HG02852 (cell line): ENCODE measurements at regions not wholly inside any gene's neighbourhood (a gene's known extent, or its start where the extent isn't known, plus 50 kb on each side); places are given as distances from the start of the nearest gene placed in this dataset.
"Not testable (repeated sequence)": the region's sequence is repeated elsewhere in the genome, so short reads cannot be mapped to it uniquely, and the experiment has no call there.

Source experiments
- ATAC-seq: cut with Tn5 transposase; IDR thresholded peaks from one replicate; pipeline ENCODE4 v1.9.1; 2021; ENCODE audit warnings: mild to moderate bottlenecking, moderate library complexity; ENCODE audit not compliant: unreplicated experiment

DNA sequence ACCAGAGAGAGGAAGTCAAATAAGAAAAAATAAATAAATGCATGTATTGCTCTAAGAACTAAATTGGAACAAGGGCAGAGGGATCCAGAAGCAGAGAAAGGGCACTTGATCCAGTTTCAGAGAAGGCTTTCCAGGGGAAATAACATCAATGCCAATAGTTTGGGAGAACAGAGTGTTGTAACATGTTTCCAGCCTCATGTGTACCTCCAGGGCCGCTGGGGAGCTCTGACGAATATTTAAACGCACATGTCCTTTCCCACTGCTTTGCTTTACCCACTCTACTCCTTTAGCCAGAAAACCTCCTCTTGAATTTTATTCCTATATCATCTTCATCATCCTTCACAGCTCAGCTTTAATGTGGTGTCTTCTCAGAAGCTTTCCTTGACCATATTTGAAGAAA lies 233.7 kb downstream of the ENC1 start:
- ATAC-seq: no peak

- no peak for ATAC-seq
Measured at GRCh38 chr5:74405593-74405992, 234.9 kb downstream of the ENC1 start.

DNA sequence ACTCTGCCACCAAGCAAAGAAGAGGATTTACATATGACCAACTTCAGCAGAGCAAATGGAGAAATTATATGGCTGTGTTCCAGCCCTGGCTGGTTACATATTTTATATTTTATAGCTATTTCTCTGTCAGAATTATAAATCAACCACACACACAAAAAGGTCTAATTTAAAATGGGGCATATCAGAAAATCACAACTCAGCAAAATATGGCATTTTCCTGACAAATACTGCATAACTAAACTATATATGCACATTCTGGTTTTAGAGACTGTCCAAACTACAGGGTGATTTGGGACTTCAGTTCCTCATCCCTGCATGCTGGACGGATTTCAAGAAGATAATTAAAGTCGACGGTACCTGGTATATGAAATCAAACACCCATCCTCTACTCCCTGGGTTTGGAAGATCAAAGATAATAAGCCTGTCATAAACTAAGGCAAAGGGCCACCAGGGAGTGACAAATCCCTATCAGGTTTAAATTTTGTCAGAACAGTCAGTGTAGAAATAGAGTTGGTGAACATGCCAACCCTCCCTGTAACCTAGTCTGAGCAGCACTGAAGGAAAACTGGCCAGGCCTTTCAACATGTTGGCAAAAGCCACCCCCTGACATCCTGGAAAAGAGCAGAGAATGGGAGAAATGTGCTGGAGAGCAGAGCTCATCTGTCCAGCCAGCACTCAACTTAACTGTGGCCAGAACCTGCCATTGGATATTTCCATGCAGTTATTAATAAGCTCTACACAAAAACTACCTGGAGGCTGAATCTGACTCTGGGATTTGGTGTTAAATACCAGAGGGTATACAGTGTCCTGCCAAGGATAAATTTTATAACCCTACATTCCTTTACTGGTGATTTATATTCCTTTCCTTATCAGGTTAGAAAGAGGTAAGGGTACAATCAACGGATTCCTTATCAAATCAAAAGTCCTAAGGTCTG lies 235.7 kb downstream of the ENC1 start:
- no peak for ATAC-seq

DNA sequence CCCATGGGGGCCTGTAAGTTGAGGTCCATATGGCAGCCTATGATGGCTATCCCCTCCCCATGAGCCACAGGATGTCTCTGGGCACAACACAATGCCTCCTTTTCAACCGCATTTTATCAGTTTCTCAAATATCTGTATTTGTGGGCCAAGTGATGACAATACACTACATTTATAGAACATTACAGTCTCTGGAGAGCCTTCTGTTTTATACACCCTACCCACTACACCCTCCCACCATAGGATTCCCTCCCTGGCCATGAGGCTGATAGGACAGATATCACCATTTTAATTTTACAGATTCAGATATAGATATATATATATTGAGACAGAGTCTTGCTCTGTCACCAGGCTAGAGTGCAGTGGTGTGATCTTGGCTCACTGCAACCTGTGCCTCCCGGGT lies 236.8 kb downstream of the ENC1 start:
- ATAC-seq: no peak

DNA sequence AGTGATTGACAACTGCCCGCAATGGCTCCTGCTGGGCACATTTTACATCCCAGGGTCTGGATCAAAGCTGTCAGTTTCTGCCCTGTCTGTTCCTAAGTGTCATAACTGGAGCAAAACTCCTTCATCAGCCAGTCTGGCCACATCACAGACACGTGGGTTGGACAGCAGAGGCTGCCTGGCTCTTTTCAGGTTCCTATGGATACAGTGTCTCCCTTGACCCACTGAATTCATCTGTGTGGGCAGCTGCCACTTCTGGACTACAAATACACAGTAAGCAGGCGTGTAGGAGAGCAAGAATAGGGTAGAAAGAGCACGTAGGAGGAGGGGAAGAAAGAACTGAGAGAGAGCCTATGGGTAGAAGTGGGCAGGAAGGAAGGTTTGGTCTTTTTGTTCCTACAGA lies 238.0 kb downstream of the ENC1 start:
- ATAC-seq: no peak

- ATAC-seq: no peak
Measured at GRCh38 chr5:74401946-74402320, 238.6 kb downstream of the ENC1 start.

DNA sequence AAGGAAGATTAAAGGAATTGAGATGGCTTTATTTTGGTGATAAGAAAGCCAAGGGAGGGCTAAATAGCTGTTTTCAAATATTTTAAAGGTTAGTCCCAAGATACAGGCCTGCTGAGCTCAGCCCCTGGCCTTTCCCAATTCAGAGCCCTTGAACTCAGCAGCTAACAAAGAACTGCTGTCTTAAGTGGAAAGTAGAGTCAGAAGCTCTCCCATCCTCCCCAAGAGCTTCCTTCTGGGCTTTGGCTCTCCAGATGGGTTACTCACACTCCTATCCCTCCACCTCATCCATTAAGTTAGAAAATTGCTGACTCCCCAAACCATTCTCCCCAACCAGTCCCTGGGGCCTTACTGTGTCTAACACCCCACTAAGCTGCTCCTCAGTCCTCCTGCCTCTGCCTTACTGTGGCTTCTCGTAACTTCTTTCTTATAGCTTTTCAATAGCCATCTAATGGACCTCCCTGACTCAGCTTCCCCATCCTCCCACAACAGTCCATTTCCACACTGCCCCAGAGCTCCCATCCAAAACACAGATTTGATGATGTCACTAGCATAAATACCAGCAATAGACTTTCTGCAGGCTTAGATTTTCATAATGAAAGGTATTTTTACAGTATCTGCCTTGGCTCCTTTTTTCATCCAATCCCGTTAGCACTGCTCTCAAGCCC lies 239.1 kb downstream of the ENC1 start:
- no peak for ATAC-seq

DNA sequence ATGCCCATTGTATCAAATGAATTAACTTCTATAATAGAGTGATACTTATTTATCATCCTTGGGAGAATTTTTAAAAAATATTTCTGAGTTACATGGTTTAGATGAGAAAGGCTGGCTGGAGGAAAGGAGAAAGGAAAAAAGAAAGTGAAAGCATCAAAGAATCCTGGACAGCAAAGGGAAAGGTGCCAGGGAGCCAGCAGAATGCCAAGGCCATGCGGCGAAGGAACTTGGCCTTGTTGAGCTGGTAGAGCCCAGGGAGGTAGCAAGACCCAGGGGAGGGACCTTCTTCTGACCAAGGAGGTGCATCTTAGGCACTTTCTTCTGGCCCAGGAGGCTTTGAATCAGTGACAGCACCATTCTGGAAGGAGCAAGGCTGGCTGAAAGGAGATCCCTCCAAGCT lies 240.5 kb downstream of the ENC1 start:
- ATAC-seq: no peak

GRCh38 chr5:74396913-74397622 lies 243.5 kb downstream of the ENC1 start:
- no peak for ATAC-seq

GRCh38 chr5:74394916-74395880 lies 245.3 kb downstream of the ENC1 start:
- no peak for ATAC-seq

GRCh38 chr5:74394528-74394915 lies 246.0 kb downstream of the ENC1 start:
- ATAC-seq: no peak

DNA sequence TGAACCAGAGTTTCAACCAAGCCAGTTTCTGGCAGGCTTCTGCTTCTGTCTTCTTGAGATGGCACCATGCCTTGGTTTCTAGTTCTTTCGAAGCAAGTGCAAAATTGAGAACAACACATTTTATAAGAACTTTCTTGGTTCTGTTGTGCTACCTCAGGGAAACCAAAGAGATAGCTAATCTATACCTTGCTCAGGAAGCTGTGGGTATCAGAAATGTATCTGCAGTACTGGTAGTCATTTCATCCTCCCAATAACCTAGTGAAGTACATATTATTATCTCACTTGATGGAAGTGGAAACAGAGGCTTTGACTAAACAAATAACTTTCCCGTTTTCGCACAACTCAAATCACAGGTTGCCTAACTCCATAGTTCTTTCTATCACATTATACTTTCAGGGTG lies 246.6 kb downstream of the ENC1 start:
- ATAC-seq: no peak

DNA sequence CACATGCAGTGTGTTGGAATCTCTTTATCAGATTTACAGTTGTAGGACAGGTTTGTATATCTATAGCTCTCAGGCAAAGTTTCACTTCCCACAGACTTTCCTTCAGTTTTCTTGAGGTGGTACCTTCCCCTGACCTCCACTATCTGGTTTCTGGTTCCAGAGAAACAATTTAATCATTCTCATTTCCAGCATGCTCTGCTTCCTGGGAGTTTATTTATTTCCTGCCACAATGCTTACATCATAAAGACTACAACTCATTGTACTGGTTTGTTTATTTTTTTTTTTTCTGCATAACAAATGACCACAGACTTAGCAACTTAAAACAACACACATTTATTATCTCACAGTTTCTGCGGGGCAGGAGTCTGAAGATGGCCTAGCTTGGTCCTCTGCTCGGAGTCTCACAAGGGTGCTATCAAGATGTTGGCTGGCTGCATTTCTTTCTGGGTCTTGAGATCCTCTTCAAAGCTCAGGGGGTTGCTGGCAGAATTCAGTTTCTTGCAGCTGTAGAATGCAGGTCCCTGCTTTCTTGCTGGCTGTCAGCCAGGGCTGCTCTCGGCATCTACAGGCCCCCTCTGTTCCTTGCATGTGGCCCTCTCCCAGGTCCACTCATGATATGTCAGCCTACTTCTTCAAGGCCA lies 247.7 kb downstream of the ENC1 start:
- ATAC-seq: no peak

DNA sequence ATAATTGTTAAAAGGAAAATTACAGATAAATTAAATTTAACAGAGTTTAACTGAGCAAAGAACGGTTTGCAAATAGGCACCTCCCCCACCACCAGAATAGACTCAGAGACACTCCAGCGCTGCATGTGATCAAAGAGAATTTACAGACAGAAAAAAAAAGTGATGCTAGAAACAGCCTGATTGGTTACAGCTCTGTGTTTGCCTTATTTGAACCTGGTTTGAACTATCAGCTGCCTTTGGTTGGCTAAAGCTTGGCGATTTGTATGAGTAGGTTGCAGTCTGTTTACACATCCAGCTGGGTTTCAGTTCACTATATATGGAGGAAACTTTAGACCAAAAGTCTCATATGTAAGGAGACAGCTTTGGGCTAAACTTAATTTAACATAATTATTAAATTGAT lies 249.1 kb downstream of the ENC1 start:
- ATAC-seq: no peak

DNA sequence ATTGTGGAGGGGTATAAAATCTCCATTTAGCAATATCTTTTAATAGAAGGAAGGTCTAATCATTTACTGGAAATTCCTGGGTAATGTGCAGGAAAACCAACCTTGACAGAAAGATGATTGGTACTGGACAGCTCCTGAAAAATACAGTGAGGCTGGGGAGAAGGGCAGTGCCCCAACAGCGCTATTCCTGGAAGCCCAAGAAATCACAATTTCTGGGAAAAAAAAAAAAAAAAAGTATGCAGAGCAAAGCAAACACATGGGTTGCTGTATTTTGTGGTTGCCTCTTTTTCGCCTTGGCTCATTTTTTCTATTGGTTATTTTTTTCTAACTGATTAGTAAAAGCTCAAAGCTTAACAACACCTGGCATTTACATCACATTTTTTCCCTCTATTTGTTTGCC lies 249.7 kb downstream of the ENC1 start:
- no peak for ATAC-seq

- ATAC-seq: no peak
Measured at GRCh38 chr5:74390306-74390637, 250.3 kb downstream of the ENC1 start.

- ATAC-seq: no peak
Measured at GRCh38 chr5:74389531-74390305, 250.8 kb downstream of the ENC1 start.

- ATAC-seq: not testable (repeated sequence)
Measured at GRCh38 chr5:74388411-74388810, 252.1 kb downstream of the ENC1 start.

GRCh38 chr5:74386571-74387334 lies 253.8 kb downstream of the ENC1 start:
- no peak for ATAC-seq
